Right lobe of liver (tissue), 4 donors: ENCODE measurements at regions not wholly inside any gene's neighbourhood (a gene's known extent, or its start where the extent isn't known, plus 50 kb on each side); places are given as distances from the start of the nearest gene placed in this dataset.

Source experiments
- POLR2A ChIP-seq: fragments of 450-650 bp; IDR thresholded peaks from one replicate; pipeline ENCODE4 v1.6.1; 2017; ENCODE audit warnings: antibody characterized with exemption, mild to moderate bottlenecking
- TF ChIP-seq, protein P1 (sequence below), 4 donors: fragments of 200-600 bp in 3 of 4; fragments of 450-650 bp in 1 of 4; IDR thresholded peaks; one replicate each; pipeline versions ENCODE4 v1.5.1 to v1.8.0; 2016 to 2022; ENCODE audit warnings: antibody characterized with exemption in 4 of 4, mild to moderate bottlenecking in 2 of 4
- donor health status: DM: no; HTN: no; CAD: no.
- donor health status: DM: no; HTN: no; CAD: no.
- donor health status: DM: no; HTN: yes; CAD: no.

DNA sequence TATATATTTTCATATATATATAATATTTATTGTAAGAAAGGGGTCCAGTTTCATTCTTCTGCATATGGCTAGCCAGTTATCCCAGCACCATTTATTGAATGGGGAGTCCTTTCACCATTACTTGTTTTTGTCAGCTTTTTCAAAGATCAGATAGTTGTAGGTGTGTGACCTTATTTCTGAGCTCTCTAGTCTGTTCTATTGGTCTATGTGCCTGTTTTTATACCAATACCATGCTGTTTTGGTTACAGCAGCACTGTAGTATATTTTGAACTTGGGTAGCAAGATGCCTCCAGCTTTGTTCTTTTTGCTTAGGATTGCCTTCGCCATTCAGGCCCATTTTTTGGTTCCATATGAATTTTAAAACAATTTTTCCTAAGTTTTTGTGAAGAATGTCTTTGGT, 320.1 kb downstream of the CDH2 start:
- TF ChIP-seq POLR2A: no peak
- TF ChIP-seq, protein P1, sequence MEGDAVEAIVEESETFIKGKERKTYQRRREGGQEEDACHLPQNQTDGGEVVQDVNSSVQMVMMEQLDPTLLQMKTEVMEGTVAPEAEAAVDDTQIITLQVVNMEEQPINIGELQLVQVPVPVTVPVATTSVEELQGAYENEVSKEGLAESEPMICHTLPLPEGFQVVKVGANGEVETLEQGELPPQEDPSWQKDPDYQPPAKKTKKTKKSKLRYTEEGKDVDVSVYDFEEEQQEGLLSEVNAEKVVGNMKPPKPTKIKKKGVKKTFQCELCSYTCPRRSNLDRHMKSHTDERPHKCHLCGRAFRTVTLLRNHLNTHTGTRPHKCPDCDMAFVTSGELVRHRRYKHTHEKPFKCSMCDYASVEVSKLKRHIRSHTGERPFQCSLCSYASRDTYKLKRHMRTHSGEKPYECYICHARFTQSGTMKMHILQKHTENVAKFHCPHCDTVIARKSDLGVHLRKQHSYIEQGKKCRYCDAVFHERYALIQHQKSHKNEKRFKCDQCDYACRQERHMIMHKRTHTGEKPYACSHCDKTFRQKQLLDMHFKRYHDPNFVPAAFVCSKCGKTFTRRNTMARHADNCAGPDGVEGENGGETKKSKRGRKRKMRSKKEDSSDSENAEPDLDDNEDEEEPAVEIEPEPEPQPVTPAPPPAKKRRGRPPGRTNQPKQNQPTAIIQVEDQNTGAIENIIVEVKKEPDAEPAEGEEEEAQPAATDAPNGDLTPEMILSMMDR (IDR thresholded peaks at IDR 0.05): no peak
